ENCODE measurements at regions not wholly inside any gene's neighbourhood (a gene's known extent, or its start where the extent isn't known, plus 50 kb on each side); places are given as distances from the start of the nearest gene placed in this dataset.
"Not testable (repeated sequence)": the region's sequence is repeated elsewhere in the genome, so short reads cannot be mapped to it uniquely, and the experiment has no call there.

DNA sequence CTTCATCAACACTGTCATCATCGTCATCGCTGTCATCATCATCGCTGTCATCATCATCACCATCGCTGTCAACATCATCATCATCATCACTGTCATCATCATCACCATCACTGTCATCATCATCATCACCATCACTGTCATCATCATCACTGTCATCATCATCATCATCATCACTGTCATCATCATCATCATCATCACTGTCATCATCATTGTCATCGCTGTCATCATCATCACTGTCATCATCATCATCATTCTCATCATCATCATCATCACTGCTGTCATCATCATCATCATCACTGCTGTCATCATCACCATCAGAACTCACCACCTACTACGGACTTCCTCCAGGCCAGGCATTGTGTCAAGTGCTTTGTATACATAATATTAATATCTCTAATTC lies 160.6 kb downstream of the AIPL1 start:
- Histone ChIP-seq H3K27ac (no peak overlapping the region), H3K4me3 (no peak overlapping the region)

DNA sequence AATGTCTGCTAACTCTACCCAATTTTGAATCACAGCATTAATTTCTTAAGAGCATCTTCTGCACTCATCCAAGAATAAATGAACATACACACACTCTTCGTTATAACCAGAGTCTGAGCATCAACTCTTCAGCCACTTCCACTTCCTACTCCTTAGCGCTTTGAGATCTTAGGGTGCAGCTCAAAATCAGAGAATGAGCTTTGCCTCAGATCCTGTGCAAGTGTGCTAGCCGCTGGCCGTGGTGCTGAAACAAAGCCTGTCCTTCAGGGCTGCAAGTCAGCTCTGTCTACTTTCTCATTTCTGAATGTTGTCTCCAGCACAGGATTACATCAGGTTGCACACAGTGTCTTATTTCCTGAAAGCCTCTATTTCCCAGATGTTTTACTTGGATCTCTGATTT lies 165.4 kb downstream of the AIPL1 start:
- Histone ChIP-seq H3K4me3 (no peak overlapping the region), H3K27ac (no peak overlapping the region)

GRCh38 chr17:6261466-6261865 lies 173.5 kb downstream of the AIPL1 start:
- Histone ChIP-seq H3K4me3 (no peak overlapping the region), H3K27ac (no peak overlapping the region)

DNA sequence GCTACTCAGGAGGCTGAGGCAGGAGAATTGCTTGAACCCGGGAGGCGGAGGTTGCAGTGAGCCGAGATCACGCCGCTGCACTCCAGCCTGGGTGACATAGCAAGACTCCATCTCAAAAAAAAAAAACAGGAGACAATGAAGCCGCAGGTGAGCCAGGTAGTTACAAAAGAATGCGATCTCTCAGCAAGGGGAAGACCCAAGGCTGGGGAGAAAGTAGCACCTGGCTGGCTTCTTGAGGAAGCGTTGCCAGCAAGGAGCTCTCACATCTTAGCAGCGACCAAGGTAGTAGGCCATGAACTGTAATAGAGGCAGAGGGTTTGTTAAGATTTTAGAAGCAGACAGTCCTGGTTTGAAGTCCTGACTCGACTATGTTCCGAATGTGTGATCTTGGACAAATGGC lies 175.0 kb downstream of the AIPL1 start:
- H3K4me3 ChIP-seq = no peak overlapping the region
- no peak overlapping the region for H3K27ac ChIP-seq

DNA sequence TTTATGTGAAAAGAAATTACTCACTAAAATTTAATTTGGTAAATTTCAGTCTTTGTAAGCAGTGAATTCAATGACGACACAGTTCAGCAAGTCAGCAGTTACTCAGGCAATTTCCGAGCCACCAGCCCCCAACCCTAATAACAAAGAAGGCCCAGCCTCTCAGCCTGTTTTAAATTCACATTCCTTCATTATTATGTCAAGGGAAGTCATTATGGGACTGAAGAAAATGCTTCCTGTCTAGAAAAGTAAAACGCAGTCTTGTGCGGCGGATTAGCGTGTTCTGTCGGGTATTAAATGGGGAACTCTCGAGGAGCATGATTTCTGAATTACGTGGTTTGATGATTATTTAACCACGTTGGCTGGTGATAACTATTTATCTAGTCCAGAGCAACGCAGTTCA lies 177.6 kb downstream of the AIPL1 start:
- no peak overlapping the region for H3K4me3 ChIP-seq
- no peak overlapping the region for H3K27ac ChIP-seq

DNA sequence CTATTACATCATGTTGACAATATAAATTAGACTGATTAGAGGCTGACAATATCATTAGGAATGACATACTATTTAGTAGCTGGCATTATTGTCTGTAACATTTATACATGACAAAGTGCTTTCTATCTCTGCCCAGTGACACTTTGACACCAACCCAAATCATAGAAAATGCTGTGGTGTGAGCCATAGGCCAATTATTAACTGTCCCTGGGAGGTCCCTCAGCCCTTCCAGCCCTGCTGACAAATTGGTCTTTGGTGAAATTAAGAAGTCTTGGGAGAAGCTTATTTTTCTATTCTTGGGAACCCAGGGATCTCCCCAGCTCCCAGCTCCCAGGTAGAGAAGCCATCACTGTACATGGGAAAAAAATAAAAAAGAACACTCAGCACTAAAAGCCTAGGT lies 179.6 kb downstream of the AIPL1 start:
- no peak overlapping the region for H3K27ac ChIP-seq
- no peak overlapping the region for H3K4me3 ChIP-seq

- no peak overlapping the region for H3K4me3 ChIP-seq
- no peak overlapping the region for H3K27ac ChIP-seq
These were observed 180.9 kb downstream of the AIPL1 start for GRCh38 chr17:6254036-6254435.

DNA sequence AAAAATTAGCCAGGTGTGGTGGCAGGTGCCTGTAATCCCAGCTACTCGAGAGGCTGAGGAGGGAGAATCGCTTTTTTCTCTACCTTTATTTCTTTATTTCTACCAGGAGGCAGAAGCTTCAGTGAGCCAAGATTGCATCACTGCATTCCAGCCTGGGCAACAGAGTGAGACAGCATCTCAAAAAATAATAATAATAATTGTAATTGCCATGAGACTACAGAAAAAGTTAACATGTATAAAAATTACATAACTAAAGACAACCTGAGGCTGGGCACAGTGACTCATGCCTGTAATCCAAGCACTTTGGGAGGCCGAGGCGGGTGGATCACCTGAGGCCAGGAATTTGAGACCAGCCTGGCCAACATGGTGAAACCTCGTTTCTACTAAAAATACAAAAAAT lies 181.5 kb downstream of the WSCD1 start:
- H3K27ac ChIP-seq, H3K4me3 ChIP-seq: not testable (repeated sequence)

DNA sequence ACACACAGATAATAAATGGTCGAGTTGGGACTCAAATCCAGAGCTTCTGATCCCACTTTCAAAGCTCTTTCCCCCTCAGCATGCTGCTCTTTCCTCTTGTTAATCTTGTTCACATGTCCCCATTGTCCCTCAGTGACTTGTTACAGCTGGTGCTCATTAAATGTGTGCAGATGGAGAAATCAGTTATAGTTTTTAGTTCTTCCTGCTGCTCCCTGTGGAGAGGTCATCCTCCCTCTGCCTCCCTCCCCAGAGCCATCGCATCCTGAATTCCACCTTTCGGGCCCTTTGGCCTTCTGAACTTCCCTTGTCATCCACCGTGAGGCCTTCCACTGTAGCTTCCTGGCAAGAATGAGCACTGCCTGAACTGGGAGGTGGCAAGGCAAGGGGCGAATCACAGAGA lies 179.6 kb downstream of the WSCD1 start:
- H3K4me3 ChIP-seq = no peak overlapping the region
- H3K27ac ChIP-seq = no peak overlapping the region

DNA sequence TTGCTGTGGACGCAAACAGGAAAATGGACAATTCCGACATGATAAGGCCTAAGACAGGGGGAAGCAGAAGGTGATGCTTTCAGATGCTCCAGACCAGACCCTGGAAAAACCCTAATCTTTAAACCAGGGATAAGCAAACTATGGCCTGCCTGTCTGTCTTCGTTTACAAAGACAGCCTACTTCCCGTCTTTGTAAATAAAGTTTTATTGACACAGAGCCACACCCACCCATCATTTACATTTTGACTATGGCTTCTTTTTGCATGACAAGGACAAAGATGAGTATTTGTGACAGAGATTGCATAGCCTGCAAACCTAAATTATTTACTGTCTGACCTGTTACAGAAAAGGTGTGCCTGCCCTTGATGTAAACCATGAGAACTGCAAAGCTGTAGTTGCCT lies 177.9 kb downstream of the WSCD1 start:
- no peak overlapping the region for H3K27ac ChIP-seq
- no peak overlapping the region for H3K4me3 ChIP-seq

DNA sequence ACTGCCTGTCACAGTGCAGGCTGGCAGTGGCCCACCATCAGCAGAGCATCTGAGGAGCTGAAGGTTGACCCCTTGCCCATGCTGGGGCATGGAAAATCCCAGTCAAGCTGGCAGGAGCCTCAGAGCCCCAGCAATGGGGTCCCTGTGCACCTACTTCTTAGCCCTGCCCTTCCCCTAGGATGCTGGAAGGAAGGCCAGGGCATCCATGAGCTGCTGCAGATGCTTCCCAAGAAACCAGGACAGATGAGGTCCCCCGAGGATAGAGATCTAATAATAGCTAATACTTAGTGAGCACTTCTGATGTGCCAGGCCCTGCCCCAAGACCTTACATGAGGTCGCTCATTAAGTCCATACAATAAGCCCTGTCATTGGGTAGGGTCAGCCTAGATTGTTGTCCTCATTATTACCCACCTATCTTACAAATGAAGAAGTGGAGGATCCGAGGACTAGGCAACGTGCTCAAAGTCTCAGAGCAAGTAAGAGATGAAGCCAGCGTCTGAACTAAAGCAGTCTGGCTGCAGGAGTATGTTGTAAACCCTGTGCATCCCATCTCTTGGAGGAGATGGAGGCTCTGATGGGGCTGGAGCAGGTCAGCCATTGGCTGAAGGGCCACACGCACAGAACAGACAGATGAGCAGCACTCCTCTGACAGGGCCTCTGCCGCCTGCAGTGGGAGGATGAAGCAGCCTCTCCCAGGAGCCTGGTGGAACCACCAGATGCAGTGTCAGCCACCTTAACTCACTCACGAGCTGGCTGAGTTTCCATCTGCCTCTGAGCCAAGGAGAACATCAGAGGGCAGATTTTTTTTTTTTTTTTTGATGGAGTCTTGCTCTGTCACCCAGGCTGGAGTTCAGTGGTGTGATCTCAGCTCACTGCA lies 175.4 kb downstream of the WSCD1 start:
- Histone ChIP-seq H3K4me3 (no peak overlapping the region), H3K27ac (no peak overlapping the region)

DNA sequence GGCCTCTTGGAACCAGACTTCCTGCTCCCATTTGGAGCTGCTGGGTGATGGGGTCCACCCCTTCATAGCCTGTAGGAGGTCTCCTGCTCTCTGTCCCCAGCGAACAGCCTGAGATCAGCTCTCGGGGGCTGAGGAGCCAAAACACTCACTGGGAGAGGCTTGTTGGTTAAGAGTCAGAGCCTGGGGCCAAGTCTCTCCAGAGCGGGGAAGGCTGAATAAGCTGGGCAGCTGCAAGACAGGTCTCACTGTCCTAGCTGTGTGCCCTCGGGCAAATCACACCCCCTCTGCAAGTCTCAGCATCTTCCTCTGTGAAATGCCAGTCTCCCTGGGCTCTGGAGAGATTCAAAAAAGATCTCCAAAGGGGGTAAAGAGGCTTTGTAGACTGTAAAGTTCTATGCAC lies 174.6 kb downstream of the WSCD1 start:
- no peak overlapping the region for H3K27ac ChIP-seq
- H3K4me3 ChIP-seq = no peak overlapping the region

GRCh38 chr17:6244253-6244652 lies 174.1 kb downstream of the WSCD1 start:
- no peak overlapping the region for H3K4me3 ChIP-seq
- H3K27ac ChIP-seq = no peak overlapping the region

DNA sequence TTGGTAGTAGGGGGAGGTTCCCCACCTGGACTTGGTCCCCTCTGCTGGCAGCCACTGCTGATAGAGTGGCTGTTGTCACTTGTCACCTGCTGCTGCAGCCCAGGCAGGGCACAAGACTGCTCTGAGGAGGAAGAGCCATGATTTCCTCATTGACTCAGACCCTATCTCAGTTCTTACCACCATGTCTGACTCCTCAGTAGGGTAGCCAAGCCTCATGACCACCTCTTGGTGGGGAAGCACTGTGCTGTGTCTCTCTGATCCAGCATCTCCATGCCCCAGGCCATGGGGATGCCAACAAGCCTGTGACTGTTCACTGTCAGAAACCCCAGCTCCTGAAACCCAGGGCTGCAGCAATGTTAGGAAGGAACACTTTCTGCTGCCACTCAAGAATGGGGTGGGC lies 173.0 kb downstream of the WSCD1 start:
- no peak overlapping the region for H3K27ac ChIP-seq

GRCh38 chr17:6241996-6242395 lies 171.8 kb downstream of the WSCD1 start:
- Histone ChIP-seq H3K4me3 (no peak overlapping the region), H3K27ac (no peak overlapping the region)

More for the DNA sequence above, 173.0 kb downstream of the WSCD1 start:
- no peak overlapping the region for H3K4me3 ChIP-seq

GRCh38 chr17:6241381-6241780 lies 171.2 kb downstream of the WSCD1 start:
- Histone ChIP-seq H3K4me3 (no peak overlapping the region), H3K27ac (no peak overlapping the region)

DNA sequence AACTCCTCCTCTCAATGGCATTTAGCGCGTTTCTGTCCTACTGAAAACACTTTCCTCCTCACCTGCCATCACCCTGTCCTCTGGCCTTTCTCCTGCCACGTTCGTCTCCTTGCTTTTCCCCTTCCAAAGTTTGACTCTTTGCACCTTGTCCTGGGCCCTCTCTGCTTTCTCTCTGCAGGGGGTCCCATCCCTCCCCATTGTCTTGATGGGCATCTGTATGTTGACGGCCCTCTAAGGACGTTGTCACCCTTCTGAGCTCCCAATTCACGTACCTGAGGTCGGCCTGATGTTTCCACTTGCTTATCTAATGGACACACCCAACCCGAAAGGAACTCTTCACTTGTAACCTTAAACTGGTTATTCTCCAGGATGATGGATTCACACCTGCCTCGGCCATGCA lies 170.4 kb downstream of the WSCD1 start:
- H3K4me3 ChIP-seq = no peak overlapping the region
- no peak overlapping the region for H3K27ac ChIP-seq

- Histone ChIP-seq H3K4me3 (no peak overlapping the region), H3K27ac (no peak overlapping the region)
These were observed 169.8 kb downstream of the WSCD1 start for GRCh38 chr17:6240001-6240400.

DNA sequence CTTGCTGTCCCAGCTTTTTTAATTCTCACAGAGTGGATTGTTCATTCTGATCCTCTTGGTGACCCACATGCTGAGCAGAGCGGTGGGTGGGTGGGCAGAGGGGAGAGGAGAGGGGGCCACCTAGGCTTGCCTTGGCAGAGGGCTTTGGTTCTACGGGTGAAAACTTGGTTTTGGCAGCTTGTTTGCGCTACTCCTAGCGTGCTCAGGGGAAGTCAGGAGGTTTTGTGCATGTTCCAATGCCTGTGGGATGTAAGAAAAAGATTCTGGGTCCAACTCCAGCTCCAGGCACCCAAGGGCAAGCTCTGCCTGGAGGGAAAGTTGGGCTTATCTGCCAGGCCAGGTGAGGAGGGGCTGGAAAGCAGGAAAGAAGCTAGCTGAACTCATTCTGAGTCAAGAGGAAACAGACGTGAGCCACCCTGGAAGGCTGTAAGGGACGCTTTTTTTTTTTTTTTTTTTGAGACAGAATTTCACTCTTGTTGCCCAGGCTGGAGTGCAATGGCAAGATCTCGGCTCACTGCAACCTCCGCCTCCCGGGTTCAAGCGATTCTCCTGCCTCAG lies 169.1 kb downstream of the WSCD1 start:
- H3K27ac ChIP-seq = no peak overlapping the region
- H3K4me3 ChIP-seq = no peak overlapping the region

DNA sequence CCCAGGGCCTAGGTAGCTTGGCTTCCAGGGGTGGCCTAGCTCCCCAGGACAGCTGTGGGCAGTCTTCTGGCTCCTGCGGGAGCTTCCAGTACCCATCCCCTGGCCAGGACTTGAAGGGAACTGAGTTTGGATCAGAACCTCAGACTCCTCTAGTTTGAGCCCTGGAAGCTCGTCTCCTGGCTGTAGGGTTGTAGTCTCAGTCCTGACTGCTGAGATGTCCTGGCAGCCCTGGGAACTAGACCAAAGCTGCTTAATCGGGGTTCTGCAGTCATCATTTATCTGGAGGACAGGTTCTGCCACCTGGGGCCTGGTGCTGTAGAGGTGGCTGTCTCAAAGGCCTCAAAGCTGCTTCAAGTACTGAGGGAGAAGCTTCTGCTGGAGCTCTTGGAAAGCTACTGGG lies 163.7 kb downstream of the WSCD1 start:
- Histone ChIP-seq H3K27ac (no peak overlapping the region), H3K4me3 (no peak overlapping the region)

DNA sequence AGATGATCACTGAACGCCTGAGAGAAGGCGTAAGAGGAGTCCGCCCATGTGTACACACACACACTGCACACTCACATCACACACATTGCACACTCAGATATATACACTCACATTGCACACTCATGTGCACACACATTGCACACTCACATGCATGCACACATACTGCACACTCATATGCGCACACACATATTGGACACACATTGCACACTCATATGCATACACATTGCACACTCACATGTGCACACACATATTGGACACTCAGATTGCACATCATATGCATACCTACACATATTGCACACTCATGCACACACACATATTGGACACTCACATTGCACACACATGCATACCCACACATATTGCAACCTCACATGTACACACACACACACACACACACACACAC lies 163.2 kb downstream of the WSCD1 start:
- Histone ChIP-seq H3K4me3 (no peak overlapping the region), H3K27ac (no peak overlapping the region)

GRCh38 chr17:6232732-6233101 lies 162.5 kb downstream of the WSCD1 start:
- H3K27ac ChIP-seq = no peak overlapping the region
- no peak overlapping the region for H3K4me3 ChIP-seq
